OCI-LY3 (cell line): ENCODE measurements at regions not wholly inside any gene's neighbourhood (a gene's known extent, or its start where the extent isn't known, plus 50 kb on each side); places are given as distances from the start of the nearest gene placed in this dataset.
"Not testable (repeated sequence)": the region's sequence is repeated elsewhere in the genome, so short reads cannot be mapped to it uniquely, and the experiment has no call there.

ENCODE experiments used
- CTCF ChIP-seq: fragments of 200-600, 300-600 bp; sonication (generic); IDR thresholded peaks from 2 replicates; pipeline ENCODE4 v1.5.1; 2014; ENCODE audit warnings: antibody characterized with exemption, low read length, low read depth
- EZH2phosphoT487 ChIP-seq: fragments of 200-600 bp; shearing (Covaris generic); IDR thresholded peaks from 2 replicates; pipeline ENCODE4 v1.6.1; 2018; ENCODE audit warnings: antibody characterized with exemption, mixed run types, low read depth

GRCh38 chr3:96483191-96483590, 331.2 kb upstream of the EPHA6 start:
- not testable (repeated sequence) for TF ChIP-seq CTCF, EZH2phosphoT487
